GM12865 (cell line): ENCODE measurements at regions not wholly inside any gene's neighbourhood (a gene's known extent, or its start where the extent isn't known, plus 50 kb on each side); places are given as distances from the start of the nearest gene placed in this dataset.
A peak's percentile ranks its signal among the peaks of the same experiment; 100 is the strongest.

Source experiments
- DNase-seq: peaks from one replicate; pipeline ENCODE4 v3.0.0; 2010; ENCODE audit warnings: low read depth
- H3K4me3 ChIP-seq: 2 replicates; pipeline ENCODE4 v1.5.1; 2011; ENCODE audit warnings: mild to moderate bottlenecking, low read depth, low read length, control low read depth
- CTCF ChIP-seq: IDR thresholded peaks from 2 replicates; pipeline ENCODE4 v1.5.1; 2011; ENCODE audit warnings: low read length, control low read depth, low read depth, inconsistent platforms; ENCODE audit not compliant: insufficient read depth; ENCODE audit errors: missing control alignments

GRCh38 chr2:8416001-8416571, 265.8 kb upstream of the ID2 start:
- H3K4me3 ChIP-seq = no peak overlapping the region
- TF ChIP-seq CTCF = no peak
- no peak for DNase-seq

GRCh38 chr2:8416849-8417832, 264.7 kb upstream of the ID2 start:
- no peak overlapping the region for H3K4me3 ChIP-seq
- no peak for TF ChIP-seq CTCF
- no peak for DNase-seq

- H3K4me3 ChIP-seq = no peak overlapping the region
- no peak for TF ChIP-seq CTCF
- DNase-seq = no peak
Observed at GRCh38 chr2:8418721-8419120, 263.1 kb upstream of the ID2 start.

GRCh38 chr2:8421658-8422449, 260.0 kb upstream of the ID2 start:
- DNase-seq = peak; percentile 83
- TF ChIP-seq CTCF = peak; percentile 27
- no peak overlapping the region for H3K4me3 ChIP-seq

- no peak for TF ChIP-seq CTCF
- no peak for DNase-seq
- no peak overlapping the region for H3K4me3 ChIP-seq
Observed at GRCh38 chr2:8422450-8422800, 259.4 kb upstream of the ID2 start.

- H3K4me3 ChIP-seq = no peak overlapping the region
- peak; percentile 50 for DNase-seq
- TF ChIP-seq CTCF = no peak
Observed at GRCh38 chr2:8424997-8425900, 256.6 kb upstream of the ID2 start.
